HuH-7.5 (cell line): ENCODE measurements at regions not wholly inside any gene's neighbourhood (a gene's known extent, or its start where the extent isn't known, plus 50 kb on each side); places are given as distances from the start of the nearest gene placed in this dataset.

Source experiments
- DNase-seq: peaks from one replicate; pipeline ENCODE4 v3.0.0; 2011; ENCODE audit warnings: low spot score

- no peak for DNase-seq
Observed at GRCh38 chr7:31456646-31457368, 57.1 kb upstream of the ITPRID1 start.

- DNase-seq, result no peak
Observed at GRCh38 chr7:31457551-31457950, 56.3 kb upstream of the ITPRID1 start.

GRCh38 chr7:31458203-31458602 lies 55.7 kb upstream of the ITPRID1 start:
- DNase-seq, result no peak

- DNase-seq, result no peak
Observed at GRCh38 chr7:31462636-31463035, 51.3 kb upstream of the ITPRID1 start.
